Endometrium (tissue), 2 donors: ENCODE measurements at regions not wholly inside any gene's neighbourhood (a gene's known extent, or its start where the extent isn't known, plus 50 kb on each side); places are given as distances from the start of the nearest gene placed in this dataset.
"Not testable (repeated sequence)": the region's sequence is repeated elsewhere in the genome, so short reads cannot be mapped to it uniquely, and the experiment has no call there.

Source experiments
- FAIRE-seq: peaks from 2 replicates; lab custom pipeline; 2012; peaks lifted over from hg19 to GRCh38; lab: Jason Lieb, UNC
- donor health status: control.
- donor health status: control.

- no peak for FAIRE-seq
These were observed 397.4 kb downstream of the NPIPA8 start for GRCh38 chr16:17939122-17939536.

GRCh38 chr16:17938546-17938945 is 398.0 kb downstream of the NPIPA8 start:
- no peak for FAIRE-seq

- no peak for FAIRE-seq
These were observed 399.7 kb downstream of the NPIPA8 start for GRCh38 chr16:17936766-17937402.

GRCh38 chr16:17930280-17930679 is 406.3 kb downstream of the NPIPA8 start:
- no peak for FAIRE-seq

- FAIRE-seq: no peak
These were observed 409.6 kb downstream of the NPIPA8 start for GRCh38 chr16:17926866-17927399.

- no peak for FAIRE-seq
These were observed 410.1 kb downstream of the NPIPA8 start for GRCh38 chr16:17926461-17926860.

GRCh38 chr16:17925761-17926160 is 410.8 kb downstream of the NPIPA8 start:
- FAIRE-seq: no peak

GRCh38 chr16:17921357-17921978 is 415.1 kb downstream of the NPIPA8 start:
- no peak for FAIRE-seq

- FAIRE-seq: no peak
These were observed 419.1 kb downstream of the NPIPA8 start for GRCh38 chr16:17917316-17918019.

- no peak for FAIRE-seq
These were observed 420.7 kb downstream of the NPIPA8 start for GRCh38 chr16:17915791-17916190.

- FAIRE-seq: no peak
These were observed 422.4 kb downstream of the NPIPA8 start for GRCh38 chr16:17914168-17914567.

GRCh38 chr16:17911578-17911977 is 425.0 kb downstream of the NPIPA8 start:
- not testable (repeated sequence) for FAIRE-seq

- FAIRE-seq: not testable (repeated sequence)
These were observed 429.9 kb downstream of the NPIPA8 start for GRCh38 chr16:17906626-17907025.

GRCh38 chr16:17901309-17901708 is 430.5 kb upstream of the XYLT1 start:
- FAIRE-seq: no peak

GRCh38 chr16:17899141-17899540 is 428.4 kb upstream of the XYLT1 start:
- FAIRE-seq: no peak

- no peak for FAIRE-seq
These were observed 417.2 kb upstream of the XYLT1 start for GRCh38 chr16:17887963-17888362.

GRCh38 chr16:17885659-17886207 is 415.0 kb upstream of the XYLT1 start:
- FAIRE-seq: no peak

GRCh38 chr16:17877821-17878360 is 407.1 kb upstream of the XYLT1 start:
- no peak for FAIRE-seq

GRCh38 chr16:17866996-17867395 is 396.2 kb upstream of the XYLT1 start:
- no peak for FAIRE-seq

- no peak for FAIRE-seq
These were observed 391.3 kb upstream of the XYLT1 start for GRCh38 chr16:17861981-17862479.

GRCh38 chr16:17858061-17858460 is 387.3 kb upstream of the XYLT1 start:
- no peak for FAIRE-seq

GRCh38 chr16:17853958-17854357 is 383.2 kb upstream of the XYLT1 start:
- FAIRE-seq: no peak
